SIG-M5 treated with dmso at 0.1 percent for 504 hours (cell line): ENCODE measurements at regions not wholly inside any gene's neighbourhood (a gene's known extent, or its start where the extent isn't known, plus 50 kb on each side); places are given as distances from the start of the nearest gene placed in this dataset.
"Not testable (repeated sequence)": the region's sequence is repeated elsewhere in the genome, so short reads cannot be mapped to it uniquely, and the experiment has no call there.

ENCODE experiments used
- DNase-seq: peaks from one replicate; lab custom pipeline; 2025; ENCODE audit not compliant: unreplicated experiment; lab: John Stamatoyannopoulos, UW

DNA sequence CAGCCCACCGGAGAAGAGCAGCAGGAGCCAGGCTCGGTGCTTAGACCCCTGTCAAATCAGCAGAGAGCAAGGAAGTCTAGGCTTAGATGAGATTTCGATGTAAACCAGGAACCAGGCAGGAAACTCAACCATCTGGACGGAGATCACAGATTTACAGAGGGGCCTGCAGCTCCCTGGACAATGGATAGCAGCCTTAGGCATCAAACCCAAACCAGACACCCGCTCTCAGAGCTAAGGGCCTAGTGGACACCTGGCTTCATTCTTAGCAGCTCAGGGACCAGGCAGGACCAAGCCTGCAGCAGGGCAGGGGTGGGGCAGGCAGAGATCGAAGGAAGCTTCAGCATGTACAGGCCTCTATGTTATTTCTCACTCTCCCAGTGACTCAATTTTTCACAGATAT is 127.8 kb upstream of the FMN2 start:
- no peak for DNase-seq

- peak; percentile 34 for DNase-seq
Measured at GRCh38 chr1:239976130-239976968, 115.3 kb upstream of the FMN2 start.

GRCh38 chr1:239977416-239977815 is 114.3 kb upstream of the FMN2 start:
- no peak for DNase-seq

DNA sequence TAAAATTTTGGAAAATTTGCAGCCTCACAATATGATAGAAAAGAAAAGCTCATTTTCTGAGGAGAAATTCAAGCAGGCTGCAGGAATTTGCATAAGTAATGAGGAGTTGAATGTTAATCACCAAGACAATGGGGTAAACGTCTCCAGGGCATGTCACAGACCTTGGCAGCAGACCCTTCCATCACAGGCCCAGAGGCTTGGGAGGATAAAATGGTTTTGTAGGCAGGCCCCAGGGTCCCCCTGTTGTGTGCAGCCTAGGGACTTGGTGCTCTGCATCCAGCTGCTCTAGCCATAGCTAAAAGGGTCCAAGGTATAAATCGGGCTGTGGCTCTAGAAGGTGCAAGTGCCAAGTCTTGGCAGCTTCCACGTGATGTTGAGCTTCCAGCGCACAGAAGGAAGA is 112.2 kb upstream of the FMN2 start:
- DNase-seq = no peak

GRCh38 chr1:239982762-239983161 is 108.9 kb upstream of the FMN2 start:
- DNase-seq = no peak

GRCh38 chr1:239985044-239985443 is 106.6 kb upstream of the FMN2 start:
- DNase-seq = no peak

GRCh38 chr1:239987103-239987745 is 104.5 kb upstream of the FMN2 start:
- peak; percentile 49 for DNase-seq

DNA sequence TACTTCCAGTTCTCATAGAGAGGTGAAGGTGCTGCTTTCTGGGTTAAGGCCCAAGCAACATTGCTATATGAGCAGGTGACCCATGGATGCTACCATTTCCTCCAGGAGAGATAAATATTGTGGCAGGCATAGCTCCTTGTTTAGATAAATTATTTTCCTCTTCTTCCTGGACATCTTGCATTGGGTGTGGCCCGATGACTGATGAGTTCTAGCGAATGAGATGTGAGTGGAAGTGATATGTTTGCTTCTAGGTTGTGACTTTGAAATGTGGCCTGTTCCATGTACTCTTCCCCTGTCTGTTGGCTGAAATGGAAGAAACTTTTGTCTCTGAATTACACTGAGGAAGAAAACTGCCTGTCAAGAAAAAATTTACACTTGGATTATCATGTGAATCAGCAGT is 101.7 kb upstream of the FMN2 start:
- DNase-seq = no peak

DNA sequence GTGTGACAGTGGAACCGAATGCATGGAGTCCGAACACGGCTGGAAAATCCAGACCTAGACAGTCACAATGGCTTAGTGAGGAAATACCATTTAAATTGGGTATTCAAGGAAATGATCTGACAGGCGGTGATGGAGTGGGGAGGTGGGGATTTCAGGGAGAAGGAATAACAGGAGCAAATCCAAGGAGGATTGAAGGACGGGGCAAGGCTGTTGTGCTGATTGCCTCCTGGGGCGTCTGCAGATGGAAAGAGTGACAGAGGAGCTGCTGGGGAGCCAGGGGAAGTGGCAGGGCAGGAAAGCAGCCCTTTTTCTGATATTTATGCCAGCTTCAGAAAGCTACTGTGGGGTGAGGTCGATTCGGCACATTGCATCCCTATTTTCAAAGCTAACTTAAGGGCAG is 99.1 kb upstream of the FMN2 start:
- not testable (repeated sequence) for DNase-seq

- DNase-seq = no peak
Measured at GRCh38 chr1:239993366-239993765, 98.3 kb upstream of the FMN2 start.

- DNase-seq = no peak
Measured at GRCh38 chr1:239995281-239995680, 96.4 kb upstream of the FMN2 start.

DNA sequence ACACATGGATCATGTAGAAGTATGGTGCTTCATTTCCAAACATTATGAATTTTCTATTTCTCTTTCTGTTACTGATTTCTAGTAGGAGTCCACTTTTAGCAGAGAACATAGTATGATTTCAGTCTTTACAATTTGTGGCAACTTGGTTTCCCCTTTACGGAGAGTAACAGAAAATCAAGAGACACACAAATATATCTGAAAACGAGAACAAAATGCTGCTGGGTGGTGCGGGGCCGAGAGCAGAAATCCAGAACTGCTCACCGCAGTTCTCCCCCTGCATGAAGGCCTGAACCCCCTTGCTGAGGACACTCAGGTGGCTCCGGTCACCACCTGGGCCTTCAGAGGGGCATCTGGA is 94.5 kb upstream of the FMN2 start:
- no peak for DNase-seq

DNA sequence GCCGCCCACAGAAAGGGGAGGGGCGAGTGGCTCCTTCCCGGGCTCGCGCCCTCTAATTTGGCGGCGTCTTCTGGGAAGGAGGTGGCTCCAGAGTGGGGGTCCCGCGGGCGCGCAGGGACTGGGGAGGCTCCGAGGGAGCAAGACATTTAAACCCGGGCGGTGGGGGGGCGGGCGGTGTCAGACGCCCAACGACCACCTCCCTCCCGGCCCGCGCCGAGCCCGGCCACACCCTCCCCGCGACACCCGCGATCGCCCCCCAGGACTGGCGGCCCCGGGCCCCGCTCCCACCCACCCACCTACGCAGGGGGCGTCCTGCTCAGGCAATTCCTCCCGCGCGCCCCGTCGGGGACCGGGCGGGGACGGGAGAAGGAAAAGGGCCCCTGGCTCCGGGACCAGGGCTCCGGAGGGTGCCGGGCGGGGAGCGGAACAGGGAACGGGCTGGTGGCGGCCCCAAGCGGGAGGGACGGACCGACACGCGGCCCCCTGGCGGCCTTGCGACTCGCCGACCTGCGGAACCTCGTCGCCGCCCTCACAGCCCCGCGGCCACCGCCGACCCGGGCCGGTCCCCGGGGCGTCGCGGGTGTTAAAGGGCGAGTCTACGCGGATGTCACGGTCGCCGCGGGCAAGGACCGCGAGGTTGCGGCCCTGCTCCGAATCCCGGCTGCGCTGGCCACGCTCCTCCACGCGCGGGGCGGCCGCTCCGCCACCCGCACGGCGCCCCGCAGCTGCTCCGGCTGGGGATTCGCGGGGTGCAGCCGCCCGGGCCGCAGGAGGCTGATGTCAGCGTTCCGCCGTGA is 94.0 kb upstream of the FMN2 start:
- no peak for DNase-seq

GRCh38 chr1:239998312-239998649 is 93.4 kb upstream of the FMN2 start:
- no peak for DNase-seq

DNA sequence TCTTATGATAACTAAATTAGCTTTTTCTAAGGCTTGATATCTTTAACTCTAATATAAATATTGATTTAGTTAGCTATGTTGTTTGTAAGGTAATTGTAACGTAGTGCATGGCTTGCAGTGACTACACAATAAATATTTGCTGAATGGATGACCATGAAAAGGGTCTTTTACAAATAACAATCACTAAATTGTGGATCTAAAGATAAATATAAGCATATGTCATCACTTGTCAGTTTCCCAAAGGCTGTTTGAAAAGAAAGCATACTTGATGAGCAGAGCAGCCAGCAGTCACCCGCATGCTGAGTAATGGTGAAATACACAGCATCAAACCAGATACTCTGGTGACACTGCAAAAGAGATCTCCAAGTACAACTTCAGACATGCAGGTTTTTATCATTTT is 92.5 kb upstream of the FMN2 start:
- DNase-seq = no peak

- no peak for DNase-seq
Measured at GRCh38 chr1:240000634-240001033, 91.0 kb upstream of the FMN2 start.

DNA sequence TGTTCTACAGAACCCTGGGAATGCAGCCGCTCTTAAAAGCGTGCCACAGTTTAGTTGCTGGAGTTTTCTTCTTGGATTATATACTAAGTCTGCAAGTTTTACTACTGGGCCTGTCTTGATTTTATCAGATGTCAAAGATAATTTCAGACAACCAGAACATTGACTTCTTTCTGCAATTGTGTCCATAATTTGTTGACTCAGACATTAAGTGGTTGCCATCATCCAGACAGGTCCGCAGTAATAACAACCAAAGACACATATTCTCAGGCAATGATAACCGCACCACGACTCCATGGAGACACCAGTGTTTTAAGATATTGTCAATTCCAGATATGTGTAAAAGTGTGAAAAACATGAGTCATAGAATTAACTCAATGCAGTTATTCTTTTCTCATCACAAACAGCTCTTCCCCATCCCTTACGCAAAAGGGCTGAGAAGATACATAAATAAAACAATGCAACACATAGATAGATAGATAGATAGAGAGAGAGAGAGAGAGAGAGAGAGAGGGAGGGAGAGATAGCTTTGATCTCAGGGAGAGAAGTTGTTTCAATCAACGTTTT is 90.4 kb upstream of the FMN2 start:
- DNase-seq = no peak

DNA sequence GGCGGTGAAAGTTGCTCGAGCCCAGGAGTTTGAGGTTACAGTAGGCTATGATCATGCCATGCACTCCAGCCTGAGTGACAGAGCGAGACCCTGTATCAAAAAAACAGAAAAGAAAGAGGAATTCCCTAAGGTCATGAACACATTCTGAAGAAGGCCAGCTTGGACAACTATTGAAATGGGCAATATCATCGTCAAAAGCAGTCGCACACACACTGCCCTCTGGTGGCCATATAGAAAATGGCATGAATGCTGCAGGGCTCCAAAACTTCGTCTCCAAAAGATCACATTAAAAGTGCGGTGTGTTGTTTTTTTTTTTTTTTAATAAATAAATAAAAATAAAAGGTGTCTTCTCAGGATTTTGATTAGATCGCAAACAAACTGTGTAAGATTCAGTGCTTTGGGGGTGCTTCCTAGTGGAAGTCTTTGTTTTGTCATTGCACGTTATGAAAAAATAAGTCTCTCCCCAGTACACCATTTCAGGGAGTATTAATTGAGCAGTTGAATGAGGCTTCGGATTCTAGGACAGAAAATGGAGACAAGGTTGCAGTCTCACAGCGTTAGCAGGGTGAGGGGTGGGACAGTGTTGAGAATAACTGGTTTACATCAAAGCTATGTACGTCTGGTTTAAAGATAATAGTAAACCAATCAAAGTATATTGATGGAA is 87.5 kb upstream of the FMN2 start:
- no peak for DNase-seq

DNA sequence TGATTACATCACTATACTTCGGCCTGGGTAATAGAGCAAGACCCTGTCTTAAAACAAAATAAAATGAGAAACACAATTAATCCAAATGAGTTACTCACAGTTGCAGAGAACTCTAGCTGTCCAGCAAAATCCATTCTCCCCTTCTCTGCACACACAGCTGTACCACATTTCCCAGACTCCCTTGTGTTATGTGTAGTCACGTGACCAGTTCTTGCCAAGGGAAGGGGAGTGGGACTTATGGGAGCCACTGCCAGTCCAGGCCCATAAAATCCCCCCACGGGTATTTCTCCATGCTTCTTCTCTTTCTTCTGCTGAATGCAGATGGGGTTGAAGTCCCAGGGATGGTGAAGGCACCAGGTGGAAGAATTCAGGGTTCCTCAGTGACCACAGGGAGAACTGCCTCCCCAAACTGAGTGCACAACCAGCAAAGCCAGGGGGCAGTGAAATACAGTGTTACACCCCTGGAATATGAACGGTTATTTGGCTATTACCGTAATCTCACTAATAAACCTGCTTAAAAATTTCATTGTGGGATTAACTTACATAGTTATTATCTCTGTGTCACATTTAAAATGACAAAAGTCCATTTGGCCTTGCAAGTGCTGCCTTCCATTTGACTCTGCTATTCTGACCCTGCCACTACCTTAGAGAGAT is 85.6 kb upstream of the FMN2 start:
- no peak for DNase-seq

DNA sequence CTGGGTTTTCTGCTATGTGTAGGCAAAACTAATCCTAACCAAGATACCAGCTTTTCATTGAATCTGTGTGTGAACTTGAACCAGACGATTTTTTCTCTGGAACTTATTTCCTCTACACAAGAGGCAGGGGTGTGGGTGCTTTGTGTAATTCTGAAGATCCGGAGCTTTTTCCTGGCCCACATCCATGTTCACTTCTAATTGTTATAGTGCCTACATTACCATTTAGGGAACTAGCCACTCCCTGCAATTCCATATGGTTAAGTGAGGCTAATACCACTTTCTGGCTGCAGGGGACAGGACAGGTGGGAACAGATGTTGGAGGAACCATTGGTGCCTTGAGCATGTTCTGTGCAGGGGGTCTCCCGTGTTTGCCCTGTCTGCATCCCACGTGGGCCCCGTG is 83.4 kb upstream of the FMN2 start:
- DNase-seq = no peak

DNA sequence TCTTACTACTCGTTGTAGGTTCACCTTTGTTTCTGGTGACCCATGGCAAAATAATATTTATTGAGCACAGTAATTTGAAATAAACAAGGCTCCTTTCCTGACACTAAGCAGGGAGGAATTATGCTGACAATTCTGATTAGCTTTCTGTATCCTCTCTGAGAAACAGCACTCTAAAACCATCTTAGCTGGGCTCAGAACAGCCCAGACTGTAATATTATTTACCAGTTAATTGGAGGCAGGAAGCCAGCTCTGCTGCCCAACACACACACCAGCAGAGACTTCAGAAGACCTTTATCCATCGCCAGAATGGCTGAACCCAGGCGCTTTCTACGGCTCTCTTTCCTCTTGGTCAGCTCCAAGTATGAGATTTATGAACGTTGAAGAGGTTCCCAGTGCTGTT is 77.6 kb upstream of the FMN2 start:
- DNase-seq = no peak
